ENCODE measurements at regions not wholly inside any gene's neighbourhood (a gene's known extent, or its start where the extent isn't known, plus 50 kb on each side); places are given as distances from the start of the nearest gene placed in this dataset.

GRCh38 chr3:182235504-182235903 is 523.8 kb downstream of the SOX2 start:
- Histone ChIP-seq H3K36me3 (ENCODE audit: insufficient read depth, low read length) (no peaks in the 10 kb centered on the region), H3K4me3 (ENCODE audit: insufficient read depth, low read depth, low read length) (no peak overlapping the region), H3K27ac (ENCODE audit: low read depth, low read length) (no peak overlapping the region), H2AFZ (ENCODE audit: low read depth, low read length) (no peak overlapping the region), H4K20me1 (ENCODE audit: insufficient read depth, low read length) (no peaks in the 10 kb centered on the region), H3K4me2 (ENCODE audit: low read length) (no peak overlapping the region), H3K9me3 (ENCODE audit: insufficient read depth, low read depth, low read length) (no peaks in the 10 kb centered on the region), H3K4me1 (ENCODE audit: insufficient read depth, low read length) (peaks cover 10% of the 10 kb centered on the region), H3K27me3 (ENCODE audit: insufficient read depth, low read length) (no peaks in the 10 kb centered on the region), H3K9ac (ENCODE audit: low read length) (no peak overlapping the region), H3K79me2 (ENCODE audit: insufficient read depth, low read length) (no peaks in the 10 kb centered on the region)
- H3K27me3 Mint-ChIP-seq (ENCODE audit: low read depth, unreplicated experiment): no peaks in the 10 kb centered on the region
- peaks cover 8% of the 10 kb centered on the region for H3K4me1 Mint-ChIP-seq (ENCODE audit: low read depth, unreplicated experiment)
- no peaks in the 10 kb centered on the region for H3K9me3 Mint-ChIP-seq (ENCODE audit: unreplicated experiment)
- TF ChIP-seq CTCF (IDR thresholded peaks at IDR 0.05; ENCODE audit: insufficient read depth, low read depth, low read length) (no peak), EZH2 (IDR thresholded peaks at IDR 0.05; ENCODE audit: insufficient read depth, low read length) (no peak)
- FAIRE-seq (no peak), DNase-seq (ENCODE audit: low read depth) (no peak)
- H3K36me3 Mint-ChIP-seq (ENCODE audit: low read depth, unreplicated experiment): no peaks in the 10 kb centered on the region
- no peak overlapping the region for H3K27ac Mint-ChIP-seq (ENCODE audit: unreplicated experiment)
- no peak overlapping the region for H3K4me3 Mint-ChIP-seq (ENCODE audit: unreplicated experiment)

- peak overlapping the region; percentile 75 for H3K27ac ChIP-seq (ENCODE audit: low read depth, low read length)
- peak overlapping the region; percentile 34 for H2AFZ ChIP-seq (ENCODE audit: low read depth, low read length)
- FAIRE-seq: no peak
- H3K9ac ChIP-seq (ENCODE audit: low read length): peak overlapping the region; percentile 52
- Mint-ChIP-seq H3K4me1 (ENCODE audit: low read depth, unreplicated experiment) (peaks cover 8% of the 10 kb centered on the region), H3K9me3 (ENCODE audit: unreplicated experiment) (no peaks in the 10 kb centered on the region), H3K36me3 (ENCODE audit: low read depth, unreplicated experiment) (no peaks in the 10 kb centered on the region), H3K27me3 (ENCODE audit: low read depth, unreplicated experiment) (no peaks in the 10 kb centered on the region), H3K27ac (ENCODE audit: unreplicated experiment) (no peak overlapping the region), H3K4me3 (ENCODE audit: unreplicated experiment) (no peak overlapping the region)
- H3K4me3 ChIP-seq (ENCODE audit: insufficient read depth, low read depth, low read length): no peak overlapping the region
- no peaks in the 10 kb centered on the region for H3K27me3 ChIP-seq (ENCODE audit: insufficient read depth, low read length)
- H3K9me3 ChIP-seq (ENCODE audit: insufficient read depth, low read depth, low read length): no peaks in the 10 kb centered on the region
- peak; percentile 80 for DNase-seq (ENCODE audit: low read depth)
- H3K36me3 ChIP-seq (ENCODE audit: insufficient read depth, low read length): no peaks in the 10 kb centered on the region
- no peak for TF ChIP-seq EZH2 (IDR thresholded peaks at IDR 0.05; ENCODE audit: insufficient read depth, low read length)
- no peak for TF ChIP-seq CTCF (IDR thresholded peaks at IDR 0.05; ENCODE audit: insufficient read depth, low read depth, low read length)
- no peaks in the 10 kb centered on the region for H4K20me1 ChIP-seq (ENCODE audit: insufficient read depth, low read length)
- peak overlapping the region; percentile 78 for H3K4me2 ChIP-seq (ENCODE audit: low read length)
- no peaks in the 10 kb centered on the region for H3K79me2 ChIP-seq (ENCODE audit: insufficient read depth, low read length)
- peaks cover 28% of the 10 kb centered on the region for H3K4me1 ChIP-seq (ENCODE audit: insufficient read depth, low read length)
These were observed 526.4 kb downstream of the SOX2 start for GRCh38 chr3:182238126-182238525.

GRCh38 chr3:182239316-182239715 is 527.6 kb downstream of the SOX2 start:
- Mint-ChIP-seq H3K9me3 (ENCODE audit: unreplicated experiment) (no peaks in the 10 kb centered on the region), H3K27me3 (ENCODE audit: low read depth, unreplicated experiment) (no peaks in the 10 kb centered on the region), H3K27ac (ENCODE audit: unreplicated experiment) (no peak overlapping the region), H3K4me1 (ENCODE audit: low read depth, unreplicated experiment) (peaks cover 8% of the 10 kb centered on the region), H3K4me3 (ENCODE audit: unreplicated experiment) (no peak overlapping the region), H3K36me3 (ENCODE audit: low read depth, unreplicated experiment) (no peaks in the 10 kb centered on the region)
- no peak for DNase-seq (ENCODE audit: low read depth)
- peak; percentile 9 for TF ChIP-seq CTCF (IDR thresholded peaks at IDR 0.05; ENCODE audit: insufficient read depth, low read depth, low read length)
- no peak for TF ChIP-seq EZH2 (IDR thresholded peaks at IDR 0.05; ENCODE audit: insufficient read depth, low read length)
- no peaks in the 10 kb centered on the region for H3K9me3 ChIP-seq (ENCODE audit: insufficient read depth, low read depth, low read length)
- no peak overlapping the region for H3K4me2 ChIP-seq (ENCODE audit: low read length)
- H3K27me3 ChIP-seq (ENCODE audit: insufficient read depth, low read length): no peaks in the 10 kb centered on the region
- H4K20me1 ChIP-seq (ENCODE audit: insufficient read depth, low read length): no peaks in the 10 kb centered on the region
- peaks cover 28% of the 10 kb centered on the region for H3K4me1 ChIP-seq (ENCODE audit: insufficient read depth, low read length)
- FAIRE-seq: no peak
- no peak overlapping the region for H2AFZ ChIP-seq (ENCODE audit: low read depth, low read length)
- no peaks in the 10 kb centered on the region for H3K79me2 ChIP-seq (ENCODE audit: insufficient read depth, low read length)
- no peak overlapping the region for H3K4me3 ChIP-seq (ENCODE audit: insufficient read depth, low read depth, low read length)
- no peaks in the 10 kb centered on the region for H3K36me3 ChIP-seq (ENCODE audit: insufficient read depth, low read length)
- no peak overlapping the region for H3K9ac ChIP-seq (ENCODE audit: low read length)
- no peak overlapping the region for H3K27ac ChIP-seq (ENCODE audit: low read depth, low read length)

Data from astrocyte (in vitro differentiated cells and primary cell).